SU-DHL-6 (cell line): ENCODE measurements at regions not wholly inside any gene's neighbourhood (a gene's known extent, or its start where the extent isn't known, plus 50 kb on each side); places are given as distances from the start of the nearest gene placed in this dataset.
"Not testable (repeated sequence)": the region's sequence is repeated elsewhere in the genome, so short reads cannot be mapped to it uniquely, and the experiment has no call there.

ENCODE experiments used
- H2AFZ ChIP-seq: fragments of 200-600 bp; sonication (generic); 2 replicates; pipeline ENCODE4 v1.6.1; 2014; ENCODE audit warnings: low read depth, mild to moderate bottlenecking, moderate library complexity, mixed read lengths, antibody characterized with exemption, low read length; ENCODE audit not compliant: severe bottlenecking
- H3F3A ChIP-seq: fragments of 200-600 bp; shearing (Covaris generic); 2 replicates; pipeline ENCODE4 v1.6.0; 2016; ENCODE audit warnings: antibody characterized with exemption, mild to moderate bottlenecking; ENCODE audit not compliant: insufficient read depth
- H3K27ac ChIP-seq: fragments of 200-600 bp; sonication (generic); 2 replicates; pipeline ENCODE4 v1.5.1; 2016; ENCODE audit warnings: low read depth, mild to moderate bottlenecking, low read length, moderate library complexity, mixed read lengths
- H3K27me3 ChIP-seq: fragments of 200-600 bp; sonication (generic), shearing (Covaris generic); 2 replicates; pipeline ENCODE4 v1.6.0; 2014; ENCODE audit warnings: mild to moderate bottlenecking, low read length
- H3K36me3 ChIP-seq: fragments of 200-600 bp; sonication (generic); 2 replicates; pipeline ENCODE4 v1.6.1; 2014; ENCODE audit warnings: mild to moderate bottlenecking, low read length, mixed read lengths
- H3K4me2 ChIP-seq: fragments of 300-600, 200-600 bp; shearing (Covaris generic), sonication (generic); 2 replicates; pipeline ENCODE4 v1.6.0; 2014; ENCODE audit warnings: low read length, low read depth, mild to moderate bottlenecking; ENCODE audit not compliant: poor library complexity, severe bottlenecking
- H3K4me3 ChIP-seq: fragments of 200-600 bp; sonication (generic); 2 replicates; pipeline ENCODE4 v1.5.1; 2014; ENCODE audit warnings: antibody characterized with exemption, low read length, mild to moderate bottlenecking, mixed read lengths; ENCODE audit not compliant: insufficient read depth, poor library complexity, severe bottlenecking
- H3K79me2 ChIP-seq: fragments of 200-600 bp; sonication (generic); 2 replicates; pipeline ENCODE4 v1.6.1; 2014; ENCODE audit warnings: mild to moderate bottlenecking, low read length, moderate library complexity; ENCODE audit not compliant: insufficient read depth
- H3K9ac ChIP-seq: fragments of 200-600 bp; sonication (generic); 2 replicates; pipeline ENCODE4 v1.7.0; 2014; ENCODE audit warnings: mild to moderate bottlenecking, low read length
- H3K9me2 ChIP-seq: fragments of 200-600 bp; sonication (generic); replicated peaks from 2 replicates; pipeline ENCODE4 v1.6.1; 2014; ENCODE audit warnings: low read length; ENCODE audit not compliant: insufficient read depth
- H3K9me3 ChIP-seq: fragments of 200-600 bp; sonication (generic); 2 replicates; pipeline ENCODE4 v1.6.1; 2014; ENCODE audit warnings: low read length, mixed read lengths; ENCODE audit not compliant: insufficient read depth
- H4K20me1 ChIP-seq: fragments of 200-600 bp; sonication (generic); 2 replicates; pipeline ENCODE4 v1.6.1; 2014; ENCODE audit warnings: low read depth, mild to moderate bottlenecking, antibody characterized with exemption, low read length, moderate library complexity, mixed read lengths
- CTCF ChIP-seq: fragments of 200-600 bp; sonication (generic); IDR thresholded peaks from one replicate; pipeline ENCODE4 v1.5.1; 2017; ENCODE audit warnings: antibody characterized with exemption, mild to moderate bottlenecking, low read length, moderate library complexity; ENCODE audit not compliant: insufficient read depth, poor library complexity, severe bottlenecking
- EZH2phosphoT487 ChIP-seq: fragments of 200-600 bp; sonication (generic), shearing (Covaris generic); conservative IDR thresholded peaks from 2 replicates; pipeline ENCODE4 v1.6.1; 2018; ENCODE audit warnings: mild to moderate bottlenecking, antibody characterized with exemption, low read length, moderate library complexity, mixed read lengths

DNA sequence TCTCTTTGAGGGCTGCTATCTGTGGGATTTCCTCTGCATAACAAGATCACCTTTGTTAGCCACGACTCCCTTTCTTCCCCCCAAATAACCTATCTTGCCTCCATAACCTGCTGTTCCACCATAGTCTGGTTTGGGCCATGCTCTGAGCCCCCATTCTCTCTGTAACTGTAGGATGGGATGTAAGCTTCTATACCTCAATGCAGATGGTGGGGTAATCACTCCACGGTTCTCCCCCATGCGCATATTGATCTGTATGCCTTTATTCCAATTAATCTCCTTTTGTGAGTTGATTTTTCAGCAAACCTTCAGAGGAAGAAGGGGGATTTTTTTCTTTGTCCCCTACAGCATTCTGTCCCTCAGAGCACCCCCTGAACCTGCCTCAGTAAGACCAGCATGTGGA, 170.1 kb upstream of the IRF2BP2 start:
- Histone ChIP-seq H3K9me3 (no peaks in the 10 kb centered on the region), H3K27me3 (no peaks in the 10 kb centered on the region; the same call in 1 of the 2 replicates), H4K20me1 (no peaks in the 10 kb centered on the region)

DNA sequence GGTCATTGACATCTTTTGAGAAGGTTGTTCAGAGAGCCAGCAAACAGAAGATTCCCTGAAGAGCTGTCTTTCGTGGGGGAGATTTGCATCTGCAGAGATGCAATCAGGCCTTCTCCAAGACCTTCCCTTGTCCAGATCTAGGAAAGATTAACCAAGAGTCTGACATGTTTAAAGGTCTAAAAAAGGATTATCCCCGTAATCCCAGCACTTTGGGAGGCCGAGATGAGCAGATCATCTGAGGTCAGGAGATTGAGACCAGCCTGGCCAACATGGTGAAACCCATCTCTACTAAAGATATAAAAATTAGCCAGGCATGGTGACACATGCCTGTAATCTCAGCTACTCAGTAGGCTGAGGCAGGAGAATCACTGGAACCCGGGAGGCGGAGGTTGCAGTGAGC, 169.6 kb upstream of the IRF2BP2 start:
- not testable (repeated sequence) for H3K4me2 ChIP-seq, H3K9me3 ChIP-seq, H3F3A ChIP-seq, H3K4me3 ChIP-seq, H3K36me3 ChIP-seq, H4K20me1 ChIP-seq, H3K9me2 ChIP-seq, H3K79me2 ChIP-seq, H3K27ac ChIP-seq, H2AFZ ChIP-seq, H3K9ac ChIP-seq, H3K27me3 ChIP-seq

More for the DNA sequence above, 170.1 kb upstream of the IRF2BP2 start:
- Histone ChIP-seq H3K9me2 (no peaks in the 10 kb centered on the region), H3K9ac (no peak overlapping the region), H3K79me2 (no peaks in the 10 kb centered on the region), H3K36me3 (no peaks in the 10 kb centered on the region), H3K4me3 (no peak overlapping the region), H3K27ac (no peak overlapping the region), H3K4me2 (no peak overlapping the region), H2AFZ (no peak overlapping the region), H3F3A (no peaks in the 10 kb centered on the region)
- no peak for TF ChIP-seq EZH2phosphoT487
- TF ChIP-seq CTCF, result no peak

DNA sequence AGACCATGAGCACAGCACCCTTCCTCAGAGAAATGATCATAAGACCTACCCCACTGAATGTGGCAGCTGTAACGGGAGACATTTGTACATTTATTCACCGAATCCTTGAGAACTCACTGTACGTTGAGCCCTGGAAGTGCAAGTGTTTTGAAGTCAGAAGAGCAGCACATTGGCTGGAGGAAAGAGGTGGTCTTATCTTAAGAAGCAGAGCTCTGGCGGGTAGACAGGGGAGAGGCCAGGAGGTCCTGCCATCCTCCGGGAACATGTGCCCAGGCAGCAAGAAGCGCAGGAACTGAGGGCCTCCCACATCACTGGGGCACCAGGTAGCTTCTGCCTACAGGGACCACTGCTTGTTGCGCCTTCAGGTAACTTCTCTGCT, 169.2 kb upstream of the IRF2BP2 start:
- Histone ChIP-seq H4K20me1 (no peaks in the 10 kb centered on the region), H3K27me3 (no peaks in the 10 kb centered on the region; the same call in 1 of the 2 replicates), H3K9me3 (no peaks in the 10 kb centered on the region), H3K27ac (no peak overlapping the region), H3K79me2 (no peaks in the 10 kb centered on the region), H3K9me2 (no peaks in the 10 kb centered on the region), H3K36me3 (no peaks in the 10 kb centered on the region), H2AFZ (no peak overlapping the region), H3K4me3 (no peak overlapping the region), H3K4me2 (no peak overlapping the region), H3F3A (no peaks in the 10 kb centered on the region), H3K9ac (no peak overlapping the region)
- no peak for TF ChIP-seq CTCF
- no peak for TF ChIP-seq EZH2phosphoT487

- Histone ChIP-seq H3K27ac (no peak overlapping the region), H4K20me1 (no peaks in the 10 kb centered on the region), H3K27me3 (no peaks in the 10 kb centered on the region; the same call in 1 of the 2 replicates), H3K36me3 (no peaks in the 10 kb centered on the region), H3F3A (no peaks in the 10 kb centered on the region), H2AFZ (no peak overlapping the region), H3K9me2 (no peaks in the 10 kb centered on the region), H3K4me3 (no peak overlapping the region), H3K9ac (no peak overlapping the region), H3K4me2 (no peak overlapping the region), H3K9me3 (no peaks in the 10 kb centered on the region), H3K79me2 (no peaks in the 10 kb centered on the region)
- TF ChIP-seq CTCF (no peak), EZH2phosphoT487 (no peak)
Measured at GRCh38 chr1:234778221-234779159, 168.5 kb upstream of the IRF2BP2 start.
